CD4-positive, alpha-beta T cell (primary cell): ENCODE measurements at regions not wholly inside any gene's neighbourhood (a gene's known extent, or its start where the extent isn't known, plus 50 kb on each side); places are given as distances from the start of the nearest gene placed in this dataset.
A peak's percentile ranks its signal among the peaks of the same experiment; 100 is the strongest.

Source experiments
- ATAC-seq: fragments of 200-7000 bp; cut with Tn5 transposase; one replicate; pipeline ENCODE4 v1.10.0; 2022; ENCODE audit warnings: mild to moderate bottlenecking; ENCODE audit not compliant: poor library complexity
- CTCF ChIA-PET: fragments of 350-600 bp; sonication (Branson Sonifier 250); formaldehyde crosslinking; loops from one replicate; lab custom pipeline; 2021; ENCODE audit warnings: antibody characterized with exemption, inconsistent platforms; lab: Charles Lee
- POLR2A ChIA-PET: fragments of 350-600 bp; sonication (Branson Sonifier 250); formaldehyde crosslinking; loops from one replicate; lab custom pipeline; 2021; ENCODE audit warnings: antibody characterized with exemption, inconsistent platforms; lab: Charles Lee
- DNase-seq, 14 experiments: peaks; one replicate each; pipeline ENCODE4 v3.0.0-alpha.2; 2013 to 2020; ENCODE audit warnings: mixed read lengths in 2 of 14
- H3K27ac ChIP-seq, 2 donors: one replicate each; pipeline versions ENCODE4 v1.5.1 to v1.7.0; 2013; ENCODE audit warnings: low read length in 2 of 2, low read depth in 1 of 2, mild to moderate bottlenecking in 1 of 2
- H3K27me3 ChIP-seq, 2 experiments: 1 replicate in 1 of 2; 2 replicates in 1 of 2; pipeline versions ENCODE4 v1.6.1 to v1.7.0; 2013; ENCODE audit warnings: low read length in 2 of 2, control low read depth in 1 of 2, mild to moderate bottlenecking in 1 of 2, moderate library complexity in 1 of 2; ENCODE audit not compliant: insufficient read depth in 2 of 2, control insufficient read depth in 1 of 2
- H3K36me3 ChIP-seq: one replicate; pipeline ENCODE4 v1.6.1; 2013; ENCODE audit warnings: low read length, control low read depth; ENCODE audit not compliant: insufficient read depth
- H3K4me1 ChIP-seq: one replicate; pipeline ENCODE4 v1.6.1; 2013; ENCODE audit warnings: low read length, control low read depth; ENCODE audit not compliant: insufficient read depth
- H3K4me3 ChIP-seq: one replicate; pipeline ENCODE4 v1.5.1; 2013; ENCODE audit warnings: mild to moderate bottlenecking, low read length, moderate library complexity
- H3K9me3 ChIP-seq, 2 experiments: 1 replicate in 1 of 2; 2 replicates in 1 of 2; pipeline versions ENCODE4 v1.6.1 to v1.7.0; 2013; ENCODE audit warnings: low read length in 2 of 2, mild to moderate bottlenecking in 2 of 2, control low read depth in 1 of 2, moderate library complexity in 1 of 2; ENCODE audit not compliant: control insufficient read depth in 1 of 2, insufficient read depth in 1 of 2
- H3K27ac Mint-ChIP-seq: one replicate; pipeline ENCODE4 v1.8.0; 2020; ENCODE audit warnings: mixed read lengths
- H3K27me3 Mint-ChIP-seq: one replicate; pipeline ENCODE4 v1.8.0; 2021; ENCODE audit warnings: mixed read lengths
- H3K36me3 Mint-ChIP-seq: one replicate; pipeline ENCODE4 v1.8.0; 2021; ENCODE audit warnings: low read depth, mixed read lengths
- H3K4me1 Mint-ChIP-seq: one replicate; pipeline ENCODE4 v1.8.0; 2021; ENCODE audit warnings: low read depth, mixed read lengths
- H3K4me3 Mint-ChIP-seq: one replicate; pipeline ENCODE4 v1.8.0; 2020; ENCODE audit warnings: mild to moderate bottlenecking, mixed read lengths
- H3K9me3 Mint-ChIP-seq: one replicate; pipeline ENCODE4 v1.8.0; 2020; ENCODE audit warnings: mixed read lengths
- intact Hi-C, 2 experiments: fragments of 100-400 bp; cut with DNase I in 1 of 2; cut with micrococcal nuclease in 1 of 2; formaldehyde crosslinking; loops; one replicate each; pipeline versions ENCODE4 v1.15.1 to v1.9.0; 2023 to 2025; cut with DNase I, micrococcal nuclease
- TF ChIP-seq, protein P1 (sequence below): fragments of 200-600 bp; IDR thresholded peaks from one replicate; pipeline ENCODE4 v1.8.0; 2022; ENCODE audit warnings: antibody characterized with exemption, mild to moderate bottlenecking

DNA sequence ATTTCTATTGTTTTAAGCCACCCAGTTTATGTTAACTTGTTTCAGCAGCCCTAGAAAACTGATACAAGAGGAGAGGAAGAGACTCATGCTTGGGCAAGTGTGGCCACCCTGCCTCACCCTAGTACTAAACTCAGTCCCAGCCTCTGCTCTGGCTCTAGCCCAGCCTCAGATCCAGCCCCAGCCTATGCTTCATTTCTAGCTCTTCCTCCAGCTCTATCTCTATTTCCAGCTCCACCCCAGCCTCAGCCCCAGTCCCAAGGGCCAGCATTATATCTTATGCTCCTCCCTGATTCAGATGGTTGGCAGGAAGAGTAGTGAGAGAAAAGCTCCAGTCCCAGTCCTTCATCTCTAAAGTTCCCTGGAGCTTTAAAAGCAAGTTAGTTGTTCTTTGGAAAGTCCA is 535.5 kb downstream of the PTPRC start:
- CTCF ChIA-PET = interaction anchor here (0.9 kb wide), 1 partner anchor 12 kb away, joined by 4 read pairs; no protein-coding TSS in a partner anchor
- Histone ChIP-seq H3K36me3 (no peaks in the 10 kb centered on the region), H3K9me3 (no peaks in the 10 kb centered on the region), H3K4me1 (peaks cover 31% of the 10 kb centered on the region), H3K27me3 (no peaks in the 10 kb centered on the region), H3K27ac (peak overlapping the region in 1 of 2 donors; percentile 38), H3K4me3 (no peak overlapping the region)
- ATAC-seq = no peak
- Mint-ChIP-seq H3K4me1 (peaks cover 40% of the 10 kb centered on the region), H3K9me3 (no peaks in the 10 kb centered on the region), H3K4me3 (no peak overlapping the region), H3K36me3 (no peaks in the 10 kb centered on the region), H3K27me3 (no peaks in the 10 kb centered on the region), H3K27ac (peak overlapping the region; percentile 72)
- intact Hi-C loops = no loop called here
- no peak for DNase-seq
- TF ChIP-seq, protein P1, sequence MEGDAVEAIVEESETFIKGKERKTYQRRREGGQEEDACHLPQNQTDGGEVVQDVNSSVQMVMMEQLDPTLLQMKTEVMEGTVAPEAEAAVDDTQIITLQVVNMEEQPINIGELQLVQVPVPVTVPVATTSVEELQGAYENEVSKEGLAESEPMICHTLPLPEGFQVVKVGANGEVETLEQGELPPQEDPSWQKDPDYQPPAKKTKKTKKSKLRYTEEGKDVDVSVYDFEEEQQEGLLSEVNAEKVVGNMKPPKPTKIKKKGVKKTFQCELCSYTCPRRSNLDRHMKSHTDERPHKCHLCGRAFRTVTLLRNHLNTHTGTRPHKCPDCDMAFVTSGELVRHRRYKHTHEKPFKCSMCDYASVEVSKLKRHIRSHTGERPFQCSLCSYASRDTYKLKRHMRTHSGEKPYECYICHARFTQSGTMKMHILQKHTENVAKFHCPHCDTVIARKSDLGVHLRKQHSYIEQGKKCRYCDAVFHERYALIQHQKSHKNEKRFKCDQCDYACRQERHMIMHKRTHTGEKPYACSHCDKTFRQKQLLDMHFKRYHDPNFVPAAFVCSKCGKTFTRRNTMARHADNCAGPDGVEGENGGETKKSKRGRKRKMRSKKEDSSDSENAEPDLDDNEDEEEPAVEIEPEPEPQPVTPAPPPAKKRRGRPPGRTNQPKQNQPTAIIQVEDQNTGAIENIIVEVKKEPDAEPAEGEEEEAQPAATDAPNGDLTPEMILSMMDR = no peak
- POLR2A ChIA-PET = interaction anchor here (0.5 kb wide), 1 partner anchor 330 kb away, joined by 3 read pairs; no protein-coding TSS in a partner anchor

DNA sequence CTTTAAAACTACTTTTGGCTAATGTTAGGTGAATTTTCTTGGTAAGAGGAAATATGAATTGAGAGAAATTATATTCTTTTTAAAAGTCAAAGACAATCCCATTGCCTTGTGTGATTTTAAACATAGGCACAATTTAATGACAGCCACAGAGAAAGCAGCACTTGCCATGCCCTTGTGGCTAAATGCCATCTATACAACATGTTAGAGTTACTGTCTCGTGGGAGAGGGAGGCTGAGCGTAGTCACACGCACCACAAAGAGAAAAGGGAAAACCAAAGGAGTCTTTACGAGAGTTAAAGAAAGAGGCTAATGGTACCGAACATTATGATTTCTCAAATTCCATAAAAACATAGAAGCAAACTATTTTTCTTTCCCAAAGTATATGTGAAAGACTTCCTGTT is 537.9 kb downstream of the PTPRC start:
- POLR2A ChIA-PET = no interaction called here

DNA sequence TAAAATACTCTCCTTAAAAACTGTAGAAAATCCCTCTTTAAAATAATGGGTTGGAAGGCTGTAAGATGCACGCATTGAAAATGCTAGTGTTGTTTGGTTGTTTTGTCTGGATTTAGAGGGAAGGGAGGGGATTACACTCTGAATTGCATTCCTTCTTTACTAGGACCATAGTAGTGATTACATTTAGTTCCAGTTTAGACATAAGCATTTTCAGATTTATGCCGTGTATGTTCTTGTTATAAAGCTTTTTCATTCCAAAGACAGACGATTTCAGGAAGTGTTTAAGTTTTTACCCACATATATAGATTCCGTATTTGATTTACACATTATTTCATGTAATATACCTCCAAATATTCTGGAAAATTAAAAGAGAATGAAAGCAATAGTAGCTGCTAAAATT is 538.4 kb downstream of the PTPRC start:
- Histone ChIP-seq H3K27ac (no peak overlapping the region), H3K4me1 (peaks cover 15% of the 10 kb centered on the region), H3K4me3 (no peak overlapping the region), H3K27me3 (no peaks in the 10 kb centered on the region), H3K36me3 (no peaks in the 10 kb centered on the region), H3K9me3 (no peaks in the 10 kb centered on the region)
- POLR2A ChIA-PET = no interaction called here
- no peak overlapping the region for H3K4me3 Mint-ChIP-seq
- TF ChIP-seq, protein P1 = no peak
- no peaks in the 10 kb centered on the region for H3K36me3 Mint-ChIP-seq
- peaks cover 26% of the 10 kb centered on the region for H3K4me1 Mint-ChIP-seq
- ATAC-seq (no peak), DNase-seq (no peak)
- CTCF ChIA-PET = no interaction called here
- no peaks in the 10 kb centered on the region for H3K27me3 Mint-ChIP-seq
- no peak overlapping the region for H3K27ac Mint-ChIP-seq
- H3K9me3 Mint-ChIP-seq = no peaks in the 10 kb centered on the region
- intact Hi-C loops = no loop called here

More for the DNA sequence above, 537.9 kb downstream of the PTPRC start:
- no peaks in the 10 kb centered on the region for H3K36me3 ChIP-seq
- no peaks in the 10 kb centered on the region for H3K27me3 Mint-ChIP-seq
- H3K4me3 Mint-ChIP-seq = no peak overlapping the region
- no peaks in the 10 kb centered on the region for H3K27me3 ChIP-seq
- H3K9me3 ChIP-seq = no peaks in the 10 kb centered on the region
- H3K36me3 Mint-ChIP-seq = no peaks in the 10 kb centered on the region
- H3K4me3 ChIP-seq = no peak overlapping the region
- TF ChIP-seq, protein P1 = no peak
- intact Hi-C loops = no loop called here
- ATAC-seq = no peak
- peaks cover 30% of the 10 kb centered on the region for H3K4me1 Mint-ChIP-seq
- no peak overlapping the region for H3K27ac ChIP-seq
- no peak for DNase-seq
- peaks cover 17% of the 10 kb centered on the region for H3K4me1 ChIP-seq
- CTCF ChIA-PET = no interaction called here
- H3K9me3 Mint-ChIP-seq = no peaks in the 10 kb centered on the region
- H3K27ac Mint-ChIP-seq = no peak overlapping the region
